Astrocyte (in vitro differentiated cells and primary cell): ENCODE measurements at regions not wholly inside any gene's neighbourhood (a gene's known extent, or its start where the extent isn't known, plus 50 kb on each side); places are given as distances from the start of the nearest gene placed in this dataset.

Experiments used
- EZH2 ChIP-seq: IDR thresholded peaks from 2 replicates; pipeline ENCODE4 v1.6.1; 2012; ENCODE audit warnings: mild to moderate bottlenecking, low read length, inconsistent platforms; ENCODE audit not compliant: insufficient read depth
- TF ChIP-seq, protein P1 (sequence below): IDR thresholded peaks from 2 replicates; pipeline ENCODE4 v1.5.1; 2011; ENCODE audit warnings: low read depth, mild to moderate bottlenecking, inconsistent platforms, low read length, moderate library complexity; ENCODE audit not compliant: insufficient read depth

GRCh38 chr3:180311242-180311641, 274.5 kb upstream of the PEX5L start:
- TF ChIP-seq, protein P1, sequence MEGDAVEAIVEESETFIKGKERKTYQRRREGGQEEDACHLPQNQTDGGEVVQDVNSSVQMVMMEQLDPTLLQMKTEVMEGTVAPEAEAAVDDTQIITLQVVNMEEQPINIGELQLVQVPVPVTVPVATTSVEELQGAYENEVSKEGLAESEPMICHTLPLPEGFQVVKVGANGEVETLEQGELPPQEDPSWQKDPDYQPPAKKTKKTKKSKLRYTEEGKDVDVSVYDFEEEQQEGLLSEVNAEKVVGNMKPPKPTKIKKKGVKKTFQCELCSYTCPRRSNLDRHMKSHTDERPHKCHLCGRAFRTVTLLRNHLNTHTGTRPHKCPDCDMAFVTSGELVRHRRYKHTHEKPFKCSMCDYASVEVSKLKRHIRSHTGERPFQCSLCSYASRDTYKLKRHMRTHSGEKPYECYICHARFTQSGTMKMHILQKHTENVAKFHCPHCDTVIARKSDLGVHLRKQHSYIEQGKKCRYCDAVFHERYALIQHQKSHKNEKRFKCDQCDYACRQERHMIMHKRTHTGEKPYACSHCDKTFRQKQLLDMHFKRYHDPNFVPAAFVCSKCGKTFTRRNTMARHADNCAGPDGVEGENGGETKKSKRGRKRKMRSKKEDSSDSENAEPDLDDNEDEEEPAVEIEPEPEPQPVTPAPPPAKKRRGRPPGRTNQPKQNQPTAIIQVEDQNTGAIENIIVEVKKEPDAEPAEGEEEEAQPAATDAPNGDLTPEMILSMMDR: no peak
- no peak for TF ChIP-seq EZH2
